GM12872 (cell line): ENCODE measurements at regions not wholly inside any gene's neighbourhood (a gene's known extent, or its start where the extent isn't known, plus 50 kb on each side); places are given as distances from the start of the nearest gene placed in this dataset.

Experiments
- TF ChIP-seq, protein P1 (sequence below): IDR thresholded peaks from 3 replicates; pipeline ENCODE4 v1.5.1; 2011; ENCODE audit warnings: low read depth, mild to moderate bottlenecking, low read length, moderate library complexity; ENCODE audit not compliant: insufficient read depth

GRCh38 chr3:192042116-192042515 is 581.2 kb downstream of the PYDC2 start:
- TF ChIP-seq, protein P1, sequence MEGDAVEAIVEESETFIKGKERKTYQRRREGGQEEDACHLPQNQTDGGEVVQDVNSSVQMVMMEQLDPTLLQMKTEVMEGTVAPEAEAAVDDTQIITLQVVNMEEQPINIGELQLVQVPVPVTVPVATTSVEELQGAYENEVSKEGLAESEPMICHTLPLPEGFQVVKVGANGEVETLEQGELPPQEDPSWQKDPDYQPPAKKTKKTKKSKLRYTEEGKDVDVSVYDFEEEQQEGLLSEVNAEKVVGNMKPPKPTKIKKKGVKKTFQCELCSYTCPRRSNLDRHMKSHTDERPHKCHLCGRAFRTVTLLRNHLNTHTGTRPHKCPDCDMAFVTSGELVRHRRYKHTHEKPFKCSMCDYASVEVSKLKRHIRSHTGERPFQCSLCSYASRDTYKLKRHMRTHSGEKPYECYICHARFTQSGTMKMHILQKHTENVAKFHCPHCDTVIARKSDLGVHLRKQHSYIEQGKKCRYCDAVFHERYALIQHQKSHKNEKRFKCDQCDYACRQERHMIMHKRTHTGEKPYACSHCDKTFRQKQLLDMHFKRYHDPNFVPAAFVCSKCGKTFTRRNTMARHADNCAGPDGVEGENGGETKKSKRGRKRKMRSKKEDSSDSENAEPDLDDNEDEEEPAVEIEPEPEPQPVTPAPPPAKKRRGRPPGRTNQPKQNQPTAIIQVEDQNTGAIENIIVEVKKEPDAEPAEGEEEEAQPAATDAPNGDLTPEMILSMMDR, result no peak

- TF ChIP-seq, protein P1, result no peak
Observed at GRCh38 chr3:192054881-192055280, 593.9 kb downstream of the PYDC2 start.

- TF ChIP-seq, protein P1, result no peak
Observed at GRCh38 chr3:192055946-192056345, 595.0 kb downstream of the PYDC2 start.

- TF ChIP-seq, protein P1, result no peak
Observed at GRCh38 chr3:192057261-192057660, 596.3 kb downstream of the PYDC2 start.

- TF ChIP-seq, protein P1, result no peak
Observed at GRCh38 chr3:192060160-192060781, 599.3 kb downstream of the PYDC2 start.

GRCh38 chr3:192061426-192061825 is 600.5 kb downstream of the PYDC2 start:
- TF ChIP-seq, protein P1, result no peak

- TF ChIP-seq, protein P1, result no peak
Observed at GRCh38 chr3:192062186-192062585, 601.2 kb downstream of the PYDC2 start.

DNA sequence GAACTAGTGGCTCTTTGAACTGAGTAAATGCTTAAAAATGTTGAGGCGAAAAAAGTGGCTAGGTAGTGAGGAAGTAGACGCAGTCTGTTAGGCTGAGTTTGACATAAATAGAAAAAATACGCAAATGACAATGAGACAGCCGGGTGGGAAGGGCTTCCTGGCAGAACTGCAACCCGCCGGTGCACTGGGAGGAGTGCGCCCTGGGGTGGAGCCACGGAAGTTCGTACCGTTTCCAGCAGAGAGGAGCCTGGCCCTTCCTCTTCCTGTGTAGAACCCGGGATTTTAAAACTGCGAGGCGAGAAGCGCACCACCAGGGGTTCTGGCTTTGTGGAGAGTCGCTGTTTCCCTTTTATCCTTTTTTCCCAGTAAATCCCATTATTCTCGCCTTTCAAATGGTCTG is 602.6 kb downstream of the PYDC2 start:
- TF ChIP-seq, protein P1, result peak; percentile 33; the same call in 2 of the 3 replicates
